ENCODE measurements at regions not wholly inside any gene's neighbourhood (a gene's known extent, or its start where the extent isn't known, plus 50 kb on each side); places are given as distances from the start of the nearest gene placed in this dataset.

DNA sequence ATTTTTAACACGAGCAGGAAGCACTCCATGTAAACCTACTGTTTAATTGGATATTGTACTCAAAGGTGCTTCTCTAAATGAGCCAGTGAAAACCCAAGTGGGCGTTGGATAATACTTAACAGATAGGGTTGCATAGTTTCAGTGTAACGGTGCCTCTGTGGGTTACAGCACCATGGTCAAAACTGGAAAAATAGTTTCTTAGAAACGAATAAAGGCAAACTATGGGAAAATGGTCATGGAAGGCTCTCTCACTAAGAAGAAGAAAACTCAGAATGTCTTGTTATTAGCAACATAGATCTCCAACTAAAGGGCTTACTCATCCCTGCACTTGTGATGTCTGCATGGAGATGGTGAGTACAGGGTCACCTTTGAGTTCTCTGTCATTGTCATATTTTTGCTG is 59.1 kb upstream of the NEDD9 start:
- no peak overlapping the region for H3K27ac ChIP-seq (ENCODE audit: low read depth, low read length)
- no peaks in the 10 kb centered on the region for H3K27me3 ChIP-seq (ENCODE audit: control insufficient read depth, insufficient read depth, low read length)
- H3K9ac ChIP-seq (ENCODE audit: low read length), result no peak overlapping the region
- no peaks in the 10 kb centered on the region for H3K4me1 ChIP-seq (ENCODE audit: control insufficient read depth, insufficient read depth, low read length)
- peaks cover 13% of the 10 kb centered on the region for H3K9me3 ChIP-seq (ENCODE audit: control insufficient read depth, insufficient read depth, low read depth, low read length)
- H3K4me3 ChIP-seq (ENCODE audit: low read depth, low read length), result no peak overlapping the region
- no peaks in the 10 kb centered on the region for H3K36me3 ChIP-seq (ENCODE audit: control insufficient read depth, insufficient read depth, low read length)

DNA sequence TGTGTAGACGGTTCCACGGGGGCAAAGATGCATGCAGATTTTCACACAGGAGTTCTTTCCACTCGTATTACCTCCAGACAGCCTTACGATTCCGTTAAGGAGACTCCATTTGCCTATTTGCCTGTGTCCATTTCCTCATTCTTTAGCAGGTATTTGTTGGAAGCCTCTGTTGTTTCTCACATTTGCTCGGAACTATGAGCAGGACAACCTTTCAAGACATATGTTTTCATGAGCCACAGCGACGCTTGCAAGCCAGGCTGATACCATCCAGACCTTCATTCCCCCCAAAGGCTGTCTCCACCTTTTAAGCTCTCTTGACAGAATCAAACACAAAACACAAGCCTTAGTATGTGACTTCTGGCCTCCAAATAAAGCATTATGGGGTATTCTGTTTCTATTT is 57.6 kb upstream of the NEDD9 start:
- H3K4me1 ChIP-seq (ENCODE audit: control insufficient read depth, insufficient read depth, low read length), result no peaks in the 10 kb centered on the region
- H3K4me3 ChIP-seq (ENCODE audit: low read depth, low read length), result no peak overlapping the region
- H3K27me3 ChIP-seq (ENCODE audit: control insufficient read depth, insufficient read depth, low read length), result no peaks in the 10 kb centered on the region
- H3K27ac ChIP-seq (ENCODE audit: low read depth, low read length), result no peak overlapping the region
- no peak overlapping the region for H3K9ac ChIP-seq (ENCODE audit: low read length)
- no peaks in the 10 kb centered on the region for H3K9me3 ChIP-seq (ENCODE audit: control insufficient read depth, insufficient read depth, low read depth, low read length)
- H3K36me3 ChIP-seq (ENCODE audit: control insufficient read depth, insufficient read depth, low read length), result no peaks in the 10 kb centered on the region

DNA sequence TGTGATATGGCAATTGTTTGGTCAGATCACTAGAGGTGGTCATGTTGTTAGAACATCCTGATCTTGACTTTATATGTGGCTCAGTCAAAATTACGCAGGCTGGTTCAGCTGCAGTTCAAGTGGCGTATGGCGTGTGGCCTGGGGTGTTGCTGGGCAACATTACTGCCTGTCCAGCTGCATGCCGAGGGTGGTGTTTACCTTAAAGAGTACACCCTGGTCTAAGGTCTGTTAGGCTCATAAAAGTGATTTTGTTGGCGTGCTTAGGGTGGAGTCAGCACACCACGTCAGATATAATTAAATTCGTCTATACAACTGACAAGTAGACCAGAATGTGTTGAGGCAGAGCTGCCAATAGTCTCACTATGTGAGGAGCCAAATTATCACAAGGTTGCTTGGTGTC is 55.6 kb upstream of the NEDD9 start:
- H3K27me3 ChIP-seq (ENCODE audit: control insufficient read depth, insufficient read depth, low read length), result no peaks in the 10 kb centered on the region
- H3K4me3 ChIP-seq (ENCODE audit: low read depth, low read length), result no peak overlapping the region

DNA sequence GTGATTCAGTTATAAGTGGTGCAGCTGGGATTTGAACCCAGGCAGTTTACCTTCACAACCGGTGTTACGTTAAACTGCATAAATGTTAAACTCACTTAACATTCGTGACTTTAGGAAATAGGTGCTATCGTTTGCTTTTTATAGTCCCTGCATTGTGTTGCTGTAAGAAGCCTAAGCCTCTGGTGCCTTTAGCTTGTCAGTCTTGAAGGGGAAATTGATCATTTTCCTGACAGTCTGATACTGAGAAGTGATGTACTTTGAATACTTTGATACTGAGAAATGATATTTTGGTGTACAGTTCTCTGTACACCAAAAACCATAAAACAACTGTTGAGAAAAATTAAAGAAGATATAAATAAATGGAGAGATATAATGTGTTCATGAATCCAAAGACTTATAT is 52.5 kb upstream of the NEDD9 start:
- Histone ChIP-seq H3K27ac (ENCODE audit: low read depth, low read length) (no peak overlapping the region), H3K4me3 (ENCODE audit: low read depth, low read length) (no peak overlapping the region), H3K27me3 (ENCODE audit: control insufficient read depth, insufficient read depth, low read length) (no peaks in the 10 kb centered on the region), H3K36me3 (ENCODE audit: control insufficient read depth, insufficient read depth, low read length) (no peaks in the 10 kb centered on the region), H3K9me3 (ENCODE audit: control insufficient read depth, insufficient read depth, low read depth, low read length) (no peaks in the 10 kb centered on the region), H3K9ac (ENCODE audit: low read length) (no peak overlapping the region), H3K4me1 (ENCODE audit: control insufficient read depth, insufficient read depth, low read length) (no peaks in the 10 kb centered on the region)

More for the DNA sequence above, 55.6 kb upstream of the NEDD9 start:
- Histone ChIP-seq H3K4me1 (ENCODE audit: control insufficient read depth, insufficient read depth, low read length) (no peaks in the 10 kb centered on the region), H3K9me3 (ENCODE audit: control insufficient read depth, insufficient read depth, low read depth, low read length) (no peaks in the 10 kb centered on the region), H3K36me3 (ENCODE audit: control insufficient read depth, insufficient read depth, low read length) (no peaks in the 10 kb centered on the region), H3K27ac (ENCODE audit: low read depth, low read length) (no peak overlapping the region), H3K9ac (ENCODE audit: low read length) (no peak overlapping the region)

DNA sequence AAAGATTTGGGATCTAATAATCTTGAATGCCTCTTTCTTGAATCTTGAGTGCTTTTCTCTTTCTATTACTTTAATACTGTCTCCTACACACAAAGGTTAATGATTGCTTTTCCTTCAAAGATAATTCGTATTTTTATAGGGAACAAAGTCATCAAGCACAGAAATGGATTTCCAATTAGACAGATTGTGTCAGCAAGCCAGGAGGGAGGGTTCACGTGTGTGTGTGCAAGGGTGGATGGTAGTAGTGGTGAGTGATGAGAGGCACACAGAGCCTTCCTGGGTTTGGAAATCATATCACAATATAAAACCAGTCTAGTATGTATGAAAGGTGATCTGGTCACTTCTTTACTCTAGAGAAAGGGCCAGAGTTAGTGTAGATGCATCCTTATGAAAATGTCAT is 51.2 kb upstream of the NEDD9 start:
- Histone ChIP-seq H3K4me3 (ENCODE audit: low read depth, low read length) (no peak overlapping the region), H3K4me1 (ENCODE audit: control insufficient read depth, insufficient read depth, low read length) (no peaks in the 10 kb centered on the region), H3K27ac (ENCODE audit: low read depth, low read length) (no peak overlapping the region), H3K9ac (ENCODE audit: low read length) (no peak overlapping the region), H3K27me3 (ENCODE audit: control insufficient read depth, insufficient read depth, low read length) (no peaks in the 10 kb centered on the region), H3K36me3 (ENCODE audit: control insufficient read depth, insufficient read depth, low read length) (no peaks in the 10 kb centered on the region), H3K9me3 (ENCODE audit: control insufficient read depth, insufficient read depth, low read depth, low read length) (no peaks in the 10 kb centered on the region)

DNA sequence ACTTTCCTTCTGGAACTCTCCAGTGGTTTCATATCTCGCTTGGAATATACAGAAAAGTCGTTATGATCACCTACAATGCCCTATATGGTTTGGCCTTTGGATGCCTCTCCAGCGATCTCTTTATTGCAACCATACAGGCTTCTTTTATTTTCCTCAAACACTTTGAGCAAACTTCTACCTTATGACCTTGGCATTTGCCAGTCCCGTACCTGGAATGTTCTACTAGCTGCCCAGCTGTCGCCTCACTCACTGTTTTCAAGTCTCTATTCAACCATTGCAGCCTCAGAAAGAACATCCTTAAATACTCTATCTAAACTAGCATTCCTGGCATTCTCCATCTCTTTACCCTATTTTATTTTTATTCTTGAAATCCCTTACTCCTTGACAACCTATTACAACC is 50.4 kb upstream of the NEDD9 start:
- H3K27ac ChIP-seq (ENCODE audit: low read depth, low read length), result no peak overlapping the region
- no peak overlapping the region for H3K9ac ChIP-seq (ENCODE audit: low read length)

More for the DNA sequence above, 50.4 kb upstream of the NEDD9 start:
- H3K36me3 ChIP-seq (ENCODE audit: control insufficient read depth, insufficient read depth, low read length), result no peaks in the 10 kb centered on the region
- no peaks in the 10 kb centered on the region for H3K27me3 ChIP-seq (ENCODE audit: control insufficient read depth, insufficient read depth, low read length)
- H3K4me1 ChIP-seq (ENCODE audit: control insufficient read depth, insufficient read depth, low read length), result peaks cover 5% of the 10 kb centered on the region; the same call in 1 of the 2 replicates
- no peak overlapping the region for H3K4me3 ChIP-seq (ENCODE audit: low read depth, low read length)
- H3K9me3 ChIP-seq (ENCODE audit: control insufficient read depth, insufficient read depth, low read depth, low read length), result no peaks in the 10 kb centered on the region
